ENCODE measurements at regions not wholly inside any gene's neighbourhood (a gene's known extent, or its start where the extent isn't known, plus 50 kb on each side); places are given as distances from the start of the nearest gene placed in this dataset.

DNA sequence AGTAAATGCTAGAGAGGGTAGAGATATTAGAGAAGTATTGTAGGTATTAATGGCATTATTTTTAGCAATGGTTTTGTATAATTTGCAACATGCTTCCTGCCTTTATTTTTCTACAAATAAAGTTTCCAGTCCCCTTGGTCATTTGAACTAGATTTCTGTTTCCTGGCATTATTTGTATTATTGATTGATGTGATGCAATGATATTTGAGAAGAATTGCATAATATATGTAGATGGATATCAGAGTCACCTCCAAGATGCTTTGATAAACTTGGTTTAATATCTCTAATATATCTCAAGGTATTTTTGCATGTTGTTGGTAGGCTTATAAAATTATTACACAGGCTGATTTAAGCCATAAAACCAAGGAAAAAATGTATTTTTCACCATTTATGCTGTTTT lies 1054.5 kb downstream of the SLITRK1 start:
- no peak for DNase-seq (ENCODE audit: low spot score)

- peak; percentile 74 for DNase-seq (ENCODE audit: low spot score)
Measured at GRCh38 chr13:82822935-82823334, 1059.3 kb downstream of the SLITRK1 start.

DNA sequence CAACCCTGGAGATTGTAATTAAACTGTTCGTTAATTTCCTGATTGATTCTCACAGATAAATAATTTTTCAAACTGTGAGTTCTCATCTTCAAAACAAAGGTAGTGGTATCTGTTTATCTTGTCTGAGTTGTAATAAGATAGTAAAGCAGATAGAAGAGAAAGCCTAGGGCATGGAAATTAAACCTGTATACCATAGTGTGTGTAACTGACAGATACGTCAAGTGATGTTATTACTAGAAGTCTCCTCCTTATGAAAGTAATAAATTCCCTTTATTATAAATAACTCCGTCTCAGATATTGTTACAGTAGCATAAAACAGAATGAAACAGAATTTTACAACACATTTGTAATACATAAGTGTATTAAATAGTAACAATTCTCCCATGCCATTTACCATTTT lies 1065.1 kb downstream of the SLITRK1 start:
- no peak for DNase-seq (ENCODE audit: low spot score)

DNA sequence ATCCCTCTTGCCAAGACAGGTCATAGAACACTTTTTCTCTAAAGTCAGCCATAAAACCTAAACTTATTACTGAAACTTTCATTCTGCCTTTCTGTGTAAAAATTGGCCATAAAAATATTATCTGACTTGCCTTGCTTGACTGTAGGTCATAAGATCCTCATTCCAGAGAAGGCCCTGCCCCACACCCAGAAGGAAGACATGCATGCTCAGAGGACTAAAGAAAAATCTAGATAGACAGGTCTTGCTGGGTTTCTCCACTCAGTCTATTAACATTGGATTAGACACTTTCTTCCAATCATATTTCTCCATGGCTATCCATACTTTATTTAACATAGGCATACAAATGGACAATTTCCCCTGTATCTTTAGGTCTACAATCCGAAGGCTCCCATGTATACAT lies 1066.5 kb downstream of the SLITRK1 start:
- no peak for DNase-seq (ENCODE audit: low spot score)

- no peak for DNase-seq (ENCODE audit: low spot score)
Measured at GRCh38 chr13:82803341-82803740, 1078.9 kb downstream of the SLITRK1 start.

- DNase-seq (ENCODE audit: low spot score): no peak
Measured at GRCh38 chr13:82802528-82802927, 1079.7 kb downstream of the SLITRK1 start.

- DNase-seq (ENCODE audit: low spot score): no peak
Measured at GRCh38 chr13:82800391-82800790, 1081.9 kb downstream of the SLITRK1 start.

- DNase-seq (ENCODE audit: low spot score): no peak
Measured at GRCh38 chr13:82797876-82798275, 1084.4 kb downstream of the SLITRK1 start.

- DNase-seq (ENCODE audit: low spot score): no peak
Measured at GRCh38 chr13:82791035-82791434, 1091.2 kb downstream of the SLITRK1 start.

DNA sequence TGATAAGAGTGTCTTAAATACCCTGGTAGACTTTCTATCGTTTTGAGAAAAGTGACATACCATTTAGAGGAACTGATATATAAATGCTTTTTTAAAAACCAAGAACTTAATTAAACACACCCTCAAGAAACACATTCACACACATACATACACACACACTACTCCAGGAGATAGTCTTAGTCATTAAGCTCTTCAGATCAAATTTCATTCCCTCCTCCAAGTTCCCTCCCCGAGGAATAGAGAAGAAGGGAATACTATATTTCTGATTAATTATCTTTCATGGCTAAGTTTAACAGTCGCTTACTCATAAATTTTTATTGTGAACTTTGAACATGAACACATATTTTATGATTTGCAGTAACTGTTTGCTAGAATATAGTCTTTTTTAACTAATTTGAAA lies 1109.5 kb downstream of the SLITRK1 start:
- no peak for DNase-seq (ENCODE audit: low spot score)

DNA sequence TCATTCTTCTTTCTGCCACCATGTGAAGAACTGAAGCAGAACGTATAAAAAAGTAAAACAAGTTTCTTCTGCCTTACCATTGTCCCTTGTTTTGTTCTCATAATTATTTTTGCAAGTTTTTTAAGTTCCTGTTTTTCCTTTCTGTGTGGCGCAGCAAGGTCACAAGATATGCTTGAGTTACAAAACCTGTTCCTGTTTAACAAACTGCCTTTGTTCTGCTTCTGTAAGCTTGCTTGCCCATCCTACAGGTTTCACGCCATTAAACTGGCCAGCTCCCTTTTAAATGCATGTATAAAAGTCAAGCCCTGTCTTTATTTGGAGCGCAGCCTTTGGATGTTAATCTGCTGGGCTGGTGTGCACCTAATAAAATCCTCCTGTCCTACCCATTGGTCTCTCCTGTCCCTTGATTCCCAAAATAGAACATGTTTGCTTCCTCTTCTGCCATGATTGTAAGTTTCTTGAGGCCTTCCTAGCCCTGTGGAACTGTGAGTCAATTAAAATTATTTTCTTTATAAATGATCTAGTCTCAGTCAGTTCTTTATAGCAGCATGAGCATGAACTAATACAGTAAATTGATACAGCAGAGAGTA lies 1115.4 kb downstream of the SLITRK1 start:
- DNase-seq (ENCODE audit: low spot score): no peak

DNA sequence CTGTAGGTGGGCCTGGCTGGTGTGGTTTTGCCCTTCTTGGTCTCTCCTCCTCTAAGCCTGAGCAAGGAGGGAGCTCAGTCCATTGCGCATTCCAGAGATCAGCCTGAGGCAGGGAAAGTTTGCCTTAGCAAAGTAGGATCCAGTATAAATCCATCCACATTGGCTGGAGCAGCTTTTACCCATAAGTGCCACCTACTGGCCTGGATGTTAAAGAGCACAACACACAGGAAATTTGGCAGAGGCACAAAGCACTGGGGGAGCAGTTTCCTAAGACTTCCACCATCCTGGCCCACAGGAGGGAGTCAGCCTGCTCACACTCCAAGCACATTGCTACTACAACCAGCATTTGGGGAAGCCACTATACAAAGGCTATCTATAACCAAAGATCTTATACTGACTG lies 1124.2 kb downstream of the SLITRK1 start:
- DNase-seq (ENCODE audit: low spot score): no peak

DNA sequence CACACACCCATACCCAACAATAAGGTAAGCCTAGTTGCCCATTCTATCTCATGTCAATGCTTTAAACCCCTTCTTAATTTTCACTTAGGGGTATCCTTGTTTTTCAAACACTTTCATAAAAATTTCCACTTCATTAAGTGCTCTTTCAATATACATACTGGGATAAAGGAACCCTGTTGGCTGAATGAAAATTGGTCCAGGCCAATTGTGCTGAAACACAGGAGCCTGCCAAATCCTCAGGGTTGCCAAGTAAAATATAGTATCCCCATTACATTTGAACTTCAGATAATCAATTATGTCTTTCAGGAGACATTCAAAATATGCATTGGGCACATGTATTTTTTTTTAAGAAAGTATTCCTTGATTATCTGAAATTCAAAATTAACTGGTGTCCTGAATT lies 1131.1 kb downstream of the SLITRK1 start:
- no peak for DNase-seq (ENCODE audit: low spot score)

GRCh38 chr13:82749551-82749950 lies 1132.7 kb downstream of the SLITRK1 start:
- DNase-seq (ENCODE audit: low spot score): no peak

- DNase-seq (ENCODE audit: low spot score): no peak
Measured at GRCh38 chr13:82747958-82748357, 1134.3 kb downstream of the SLITRK1 start.

- DNase-seq (ENCODE audit: low spot score): no peak
Measured at GRCh38 chr13:82747291-82747690, 1135.0 kb downstream of the SLITRK1 start.

DNA sequence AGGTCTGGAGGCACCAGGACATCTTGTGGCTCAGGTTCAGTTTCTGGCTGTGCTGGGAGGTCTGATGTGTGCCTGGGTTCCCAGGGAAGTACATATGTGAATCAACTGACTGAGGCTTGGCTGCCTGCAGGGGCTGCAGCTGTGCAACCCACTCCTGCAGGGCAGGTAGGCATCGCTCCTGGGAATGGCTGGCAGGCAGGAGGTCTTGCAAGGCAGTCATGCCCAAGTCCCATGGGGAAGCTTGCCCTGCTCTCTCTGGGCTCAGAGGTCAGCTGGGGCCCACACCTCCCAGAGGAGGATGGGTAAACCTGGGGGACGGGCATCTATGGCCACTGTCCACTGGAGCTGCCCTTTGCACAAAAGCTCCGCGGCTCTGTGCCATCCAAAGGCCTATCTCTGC lies 1141.8 kb downstream of the SLITRK1 start:
- no peak for DNase-seq (ENCODE audit: low spot score)

DNA sequence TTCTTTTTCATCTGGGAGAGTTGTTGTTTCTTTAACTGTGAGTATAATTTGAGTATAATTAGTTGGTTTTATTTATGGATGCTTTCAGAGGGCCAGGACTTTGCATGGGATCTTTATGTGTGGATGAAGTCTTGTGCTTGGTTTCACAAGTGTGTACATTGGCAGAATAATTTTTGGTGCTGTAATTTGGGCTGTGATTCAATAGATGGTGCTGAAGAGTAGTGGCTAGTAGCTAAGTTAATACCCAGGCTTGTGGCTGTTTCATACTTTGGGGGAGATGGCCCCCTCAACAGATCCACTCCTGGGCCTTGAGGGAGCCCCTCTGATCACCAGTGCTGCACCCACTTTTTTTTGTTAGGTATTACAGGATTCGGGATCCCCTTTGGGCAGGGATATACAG lies 1142.4 kb downstream of the SLITRK1 start:
- no peak for DNase-seq (ENCODE audit: low spot score)

GRCh38 chr13:82729401-82729800 lies 1152.9 kb downstream of the SLITRK1 start:
- DNase-seq (ENCODE audit: low spot score): no peak

- no peak for DNase-seq (ENCODE audit: low spot score)
Measured at GRCh38 chr13:82720986-82721385, 1161.3 kb downstream of the SLITRK1 start.

- DNase-seq (ENCODE audit: low spot score): no peak
Measured at GRCh38 chr13:82719987-82720386, 1162.3 kb downstream of the SLITRK1 start.

GRCh38 chr13:82717249-82717648 lies 1165.0 kb downstream of the SLITRK1 start:
- no peak for DNase-seq (ENCODE audit: low spot score)

- DNase-seq (ENCODE audit: low spot score): no peak
Measured at GRCh38 chr13:82713687-82714405, 1168.4 kb downstream of the SLITRK1 start.
